H1 (cell line): ENCODE measurements at regions not wholly inside any gene's neighbourhood (a gene's known extent, or its start where the extent isn't known, plus 50 kb on each side); places are given as distances from the start of the nearest gene placed in this dataset.

Experiments used
- CTCF ChIA-PET: fragments of 300-600 bp; sonication (Branson Sonifier 250); formaldehyde crosslinking; loops from one replicate; lab custom pipeline; 2021; ENCODE audit not compliant: partially characterized antibody; lab: Charles Lee
- POLR2A ChIA-PET: fragments of 300-600 bp; sonication (Branson Sonifier 250); formaldehyde crosslinking; loops from one replicate; lab custom pipeline; 2021; ENCODE audit warnings: inconsistent platforms; ENCODE audit not compliant: partially characterized antibody; lab: Charles Lee
- DNase-seq, 2 experiments: peaks; one replicate each; pipeline versions ENCODE4 v3.0.0 to v3.0.0-alpha.2; 2010 to 2022; ENCODE audit warnings: low spot score in 2 of 2, low read depth in 1 of 2, mixed read lengths in 1 of 2
- FAIRE-seq: peaks from 2 replicates; lab custom pipeline; 2011; peaks lifted over from hg19 to GRCh38; lab: Jason Lieb, UNC
- H2AFZ ChIP-seq: 2 replicates; pipeline ENCODE4 v1.8.1; 2012; ENCODE audit warnings: low read length, inconsistent platforms
- H2AK5ac ChIP-seq: 2 replicates; pipeline ENCODE4 v1.6.1; 2013; ENCODE audit warnings: low read depth, low read length
- H2BK120ac ChIP-seq: replicated peaks from 2 replicates; pipeline ENCODE3; 2013; ENCODE audit warnings: low read depth, low read length, inconsistent platforms
- H2BK12ac ChIP-seq: 2 replicates; pipeline ENCODE4 v1.6.1; 2013; ENCODE audit warnings: low read depth, low read length
- H2BK15ac ChIP-seq: 2 replicates; pipeline ENCODE4 v1.6.1; 2013; ENCODE audit warnings: low read length
- H2BK20ac ChIP-seq: 2 replicates; pipeline ENCODE4 v1.6.1; 2013; ENCODE audit warnings: low read length
- H2BK5ac ChIP-seq: 2 replicates; pipeline ENCODE4 v1.6.1; 2013; ENCODE audit warnings: low read depth, low read length
- H3K14ac ChIP-seq: 2 replicates; pipeline ENCODE4 v1.6.1; 2013; ENCODE audit warnings: inconsistent platforms; ENCODE audit not compliant: insufficient read length
- H3K18ac ChIP-seq: 2 replicates; pipeline ENCODE4 v1.6.1; 2013; ENCODE audit warnings: low read length; ENCODE audit errors: extremely low read depth
- H3K23ac ChIP-seq: 2 replicates; pipeline ENCODE4 v1.6.1; 2013; ENCODE audit warnings: inconsistent platforms; ENCODE audit not compliant: insufficient read length
- H3K23me2 ChIP-seq: 2 replicates; pipeline ENCODE4 v1.6.1; 2013; ENCODE audit warnings: low read depth, low read length
- H3K27ac ChIP-seq: 2 replicates; pipeline ENCODE4 v1.6.1; 2011; ENCODE audit warnings: low read depth, low read length, inconsistent platforms
- H3K27me3 ChIP-seq, 4 experiments: replicated peaks in 1 of 4; 1 replicate in 1 of 4; 2 replicates in 3 of 4; pipeline versions ENCODE4 v1.6.1 to v1.8.1; 2011 to 2013; ENCODE audit warnings: low read length in 3 of 4, mild to moderate bottlenecking in 3 of 4, inconsistent platforms in 2 of 4, mixed read lengths in 2 of 4, moderate library complexity in 1 of 4; ENCODE audit not compliant: control insufficient read depth in 3 of 4, insufficient read depth in 3 of 4; ENCODE audit errors: extremely low read depth in 1 of 4
- H3K36me3 ChIP-seq, 4 experiments: 2 replicates each; pipeline versions ENCODE4 v1.6.1 to v1.8.1; 2011 to 2013; ENCODE audit warnings: mild to moderate bottlenecking in 4 of 4, low read length in 3 of 4, moderate library complexity in 2 of 4, control low read depth in 1 of 4, inconsistent platforms in 1 of 4; ENCODE audit not compliant: insufficient read depth in 4 of 4, control insufficient read depth in 2 of 4
- H3K4ac ChIP-seq: replicated peaks from 2 replicates; pipeline ENCODE3; 2013; ENCODE audit warnings: low read length, low read depth, mixed read lengths, inconsistent platforms; ENCODE audit not compliant: insufficient read length
- H3K4me1 ChIP-seq, 4 experiments: replicated peaks in 1 of 4; 1 replicate in 1 of 4; 2 replicates in 3 of 4; pipeline versions ENCODE4 v1.6.1 to v1.8.1; 2011 to 2013; ENCODE audit warnings: low read length in 3 of 4, inconsistent platforms in 2 of 4, mixed read lengths in 1 of 4; ENCODE audit not compliant: insufficient read depth in 4 of 4, control insufficient read depth in 3 of 4
- H3K4me2 ChIP-seq, 2 experiments: 2 replicates each; pipeline versions ENCODE4 v1.6.1 to v1.8.1; 2011 to 2013; ENCODE audit warnings: low read depth in 2 of 2, low read length in 2 of 2, control low read depth in 1 of 2, inconsistent platforms in 1 of 2, mild to moderate bottlenecking in 1 of 2; ENCODE audit not compliant: insufficient read depth in 1 of 2
- H3K4me3 ChIP-seq, 4 experiments: fragments of 200-600, 300-600 bp in 1 of 4; sonication (generic), shearing (Covaris generic), sonication (Bioruptor Twin) in 1 of 4; 2 replicates each; pipeline versions ENCODE4 v1.5.1 to v1.8.1; 2011 to 2016; ENCODE audit warnings: low read length in 4 of 4, low read depth in 3 of 4, control low read depth in 2 of 4, inconsistent platforms in 2 of 4, mild to moderate bottlenecking in 2 of 4, mixed read lengths in 1 of 4, moderate library complexity in 1 of 4; ENCODE audit not compliant: insufficient read depth in 2 of 4; ENCODE audit errors: extremely low read depth in 1 of 4
- H3K56ac ChIP-seq: replicated peaks from 2 replicates; pipeline ENCODE3; 2013; ENCODE audit warnings: low read depth, mild to moderate bottlenecking, mixed read lengths, low read length, inconsistent platforms; ENCODE audit not compliant: insufficient read length
- H3K79me1 ChIP-seq: 2 replicates; pipeline ENCODE4 v1.6.1; 2013; ENCODE audit warnings: low read depth, low read length, control low read depth
- H3K79me2 ChIP-seq, 2 experiments: 2 replicates each; pipeline versions ENCODE4 v1.6.1 to v1.8.1; 2012 to 2013; ENCODE audit warnings: low read length in 2 of 2, mild to moderate bottlenecking in 2 of 2, inconsistent platforms in 1 of 2; ENCODE audit not compliant: insufficient read depth in 2 of 2, control insufficient read depth in 1 of 2
- H3K9ac ChIP-seq, 4 experiments: replicated peaks in 1 of 4; 1 replicate in 1 of 4; 2 replicates in 3 of 4; pipeline versions ENCODE4 v1.6.1 to v1.8.1; 2011 to 2013; ENCODE audit warnings: low read depth in 3 of 4, low read length in 3 of 4, control low read depth in 2 of 4, mild to moderate bottlenecking in 2 of 4, moderate library complexity in 2 of 4, inconsistent platforms in 1 of 4; ENCODE audit errors: extremely low read depth in 1 of 4
- H3K9me3 ChIP-seq, 2 experiments: 2 replicates each; pipeline versions ENCODE4 v1.6.1 to v1.8.1; 2012 to 2013; ENCODE audit warnings: mild to moderate bottlenecking in 2 of 2, moderate library complexity in 2 of 2, control low read depth in 1 of 2, inconsistent platforms in 1 of 2, low read depth in 1 of 2, low read length in 1 of 2, mixed read lengths in 1 of 2; ENCODE audit not compliant: insufficient read depth in 2 of 2
- H4K20me1 ChIP-seq, 2 experiments: replicated peaks in 1 of 2; 2 replicates each; pipeline versions ENCODE3 to v1.8.1; 2011 to 2013; ENCODE audit warnings: inconsistent platforms in 2 of 2, low read length in 2 of 2, mild to moderate bottlenecking in 1 of 2; ENCODE audit not compliant: insufficient read depth in 2 of 2, control insufficient read depth in 1 of 2
- H4K5ac ChIP-seq: 2 replicates; pipeline ENCODE4 v1.6.1; 2013; ENCODE audit warnings: low read length, low read depth, mixed read lengths, inconsistent platforms; ENCODE audit not compliant: insufficient read length
- H4K8ac ChIP-seq: 2 replicates; pipeline ENCODE4 v1.8.0; 2013; ENCODE audit warnings: mild to moderate bottlenecking, moderate library complexity, low read length, inconsistent platforms; ENCODE audit not compliant: insufficient read depth; ENCODE audit errors: extremely low read depth
- H4K91ac ChIP-seq: replicated peaks from 2 replicates; pipeline ENCODE3; 2013; ENCODE audit warnings: low read length, mixed read lengths, inconsistent platforms; ENCODE audit not compliant: insufficient read length
- ATF2 ChIP-seq: IDR thresholded peaks from 2 replicates; pipeline ENCODE4 v1.6.1; 2012; ENCODE audit warnings: low read length, inconsistent platforms
- CTCF ChIP-seq, 3 experiments: IDR thresholded peaks; 1 replicate in 2 of 3; 2 replicates in 1 of 3; pipeline versions ENCODE4 v1.5.1 to v1.6.1; 2011; ENCODE audit warnings: low read length in 3 of 3, mild to moderate bottlenecking in 3 of 3, inconsistent platforms in 2 of 3, low read depth in 1 of 3, moderate library complexity in 1 of 3; ENCODE audit not compliant: insufficient read depth in 1 of 3; ENCODE audit errors: control extremely low read depth in 1 of 3
- NRF1 ChIP-seq: IDR thresholded peaks from 2 replicates; pipeline ENCODE4 v1.6.1; 2011; ENCODE audit warnings: mild to moderate bottlenecking, low read depth, low read length, improper control_type of control experiment
- TBP ChIP-seq: IDR thresholded peaks from 2 replicates; pipeline ENCODE4 v1.6.1; 2011; ENCODE audit warnings: low read depth, low read length, improper control_type of control experiment
- WGBS, 2 experiments: shearing (Covaris generic) in 1 of 2; methylation state at CpG; one replicate each; pipeline versions ENCODE4 v1.1.6 to v1.1.7; 2013 to 2015; ENCODE audit warnings: low lambda C conversion rate in 2 of 2, mixed read lengths in 2 of 2, inconsistent platforms in 1 of 2, low coverage in 1 of 2, missing lambda C conversion rate in 1 of 2; ENCODE audit not compliant: insufficient replicate concordance in 2 of 2, insufficient coverage in 1 of 2, insufficient read length in 1 of 2; ENCODE audit errors: extremely low coverage in 1 of 2, missing lambda C conversion rate in 1 of 2; 5-methylcytosine and 5-hydroxymethylcytosine counted together

GRCh38 chr12:22893878-22894277, 268.9 kb downstream of the ETNK1 start:
- Histone ChIP-seq H3K4ac (no peak overlapping the region), H3K9me3 (no peaks in the 10 kb centered on the region), H3K79me1 (no peaks in the 10 kb centered on the region), H3K27ac (no peak overlapping the region), H3K56ac (no peak overlapping the region), H2BK15ac (no peak overlapping the region), H3K79me2 (no peaks in the 10 kb centered on the region), H3K36me3 (no peaks in the 10 kb centered on the region), H3K27me3 (no peaks in the 10 kb centered on the region), H2BK5ac (no peak overlapping the region), H4K5ac (no peak overlapping the region), H3K18ac (no peak overlapping the region), H3K23ac (no peak overlapping the region), H2BK120ac (no peak overlapping the region), H3K4me2 (no peak overlapping the region)
- no peak for FAIRE-seq
- DNase-seq: no peak
- no peak for TF ChIP-seq TBP
- no peak for TF ChIP-seq NRF1
- TF ChIP-seq ATF2: no peak
- TF ChIP-seq CTCF (IDR thresholded peaks at IDR 0.05; ENCODE audit: control extremely low read depth in 1 of 3, insufficient read depth in 1 of 3, low read depth in 1 of 3, low read length in 3 of 3): no peak
- TF ChIP-seq, all 59 proteins: peak for 0
- Histone ChIP-seq H3K14ac (no peak overlapping the region), H3K23me2 (no peaks in the 10 kb centered on the region), H4K8ac (no peak overlapping the region), H3K4me1 (no peaks in the 10 kb centered on the region), H3K4me3 (no peak overlapping the region), H2AK5ac (no peak overlapping the region), H3K9ac (no peak overlapping the region), H2AFZ (no peak overlapping the region), H2BK12ac (no peak overlapping the region), H2BK20ac (no peak overlapping the region), H4K20me1 (no peaks in the 10 kb centered on the region), H4K91ac (no peak overlapping the region)
- WGBS, 2 experiments: 74% methylated on average over 2 of the region's 2 CpGs; no CpG with 5 or more reads in 1 of the 2 experiments
- CTCF ChIA-PET: no interaction called here
- POLR2A ChIA-PET: no interaction called here
